HEK293 (cell line): ENCODE measurements at regions not wholly inside any gene's neighbourhood (a gene's known extent, or its start where the extent isn't known, plus 50 kb on each side); places are given as distances from the start of the nearest gene placed in this dataset.

ENCODE experiments used
- CTCF ChIA-PET: fragments of 350-600 bp; formaldehyde crosslinking; extraction: SDS; loops from one replicate; lab custom pipeline; 2021; ENCODE audit warnings: antibody characterized with exemption; lab: Yijun Ruan, JAX
- POLR2A ChIA-PET: fragments of 300-600 bp; formaldehyde crosslinking; extraction: SDS; loops from one replicate; lab custom pipeline; 2020; ENCODE audit warnings: antibody characterized with exemption, inconsistent platforms; lab: Yijun Ruan, JAX
- H3K27ac ChIP-seq: fragments of 200-500 bp; sonication (Bioruptor generic); 2 replicates; pipeline ENCODE4 v1.5.1; 2014; ENCODE audit warnings: low read depth, low read length, control low read depth, inconsistent platforms; ENCODE audit errors: extremely low read depth
- H3K36me3 ChIP-seq, 2 experiments: fragments of 200-500 bp in 1 of 2; sonication (Bioruptor generic) in 1 of 2; 1 replicate in 1 of 2; 2 replicates in 1 of 2; pipeline ENCODE4 v1.5.1; 2014 to 2017; ENCODE audit warnings: inconsistent platforms in 2 of 2, low read length in 2 of 2; ENCODE audit not compliant: control insufficient read depth in 2 of 2, insufficient read depth in 1 of 2
- H3K4me1 ChIP-seq: fragments of 200-500 bp; sonication (Bioruptor generic); 2 replicates; pipeline ENCODE4 v1.5.1; 2014; ENCODE audit warnings: mild to moderate bottlenecking, low read length, inconsistent platforms; ENCODE audit not compliant: control insufficient read depth, insufficient read depth
- H3K4me3 ChIP-seq: 2 replicates; pipeline ENCODE4 v1.5.1; 2011; ENCODE audit warnings: low read depth, mild to moderate bottlenecking, control low read depth, low read length, moderate library complexity
- H3K9me3 ChIP-seq: fragments of 200-500 bp; sonication (Bioruptor generic); 2 replicates; pipeline ENCODE4 v1.5.1; 2014; ENCODE audit warnings: low read depth, low read length, inconsistent platforms; ENCODE audit not compliant: control insufficient read depth, insufficient read depth
- SETDB1 ChIP-seq: IDR thresholded peaks from one replicate; pipeline ENCODE4 v1.6.1; 2017; ENCODE audit warnings: mild to moderate bottlenecking, low read length, moderate library complexity, mixed read lengths; ENCODE audit not compliant: insufficient read length
- SP2 ChIP-seq: fragments of 450-650 bp; formaldehyde crosslinking; IDR thresholded peaks from 2 replicates; pipeline ENCODE4 v1.5.1; 2016; ENCODE audit warnings: missing biosample characterization, missing genetic modification characterization
- ZBTB10 ChIP-seq: fragments of 450-650 bp; formaldehyde crosslinking; IDR thresholded peaks from 2 replicates; pipeline ENCODE4 v1.5.1; 2016; ENCODE audit warnings: missing biosample characterization, missing genetic modification characterization
- ZFHX2 ChIP-seq: fragments of 450-650 bp; formaldehyde crosslinking; conservative IDR thresholded peaks from 2 replicates; pipeline ENCODE4 v1.5.1; 2016; ENCODE audit warnings: missing biosample characterization, missing genetic modification characterization
- ZFP69B ChIP-seq: fragments of 450-650 bp; formaldehyde crosslinking; IDR thresholded peaks from 2 replicates; pipeline ENCODE4 v1.5.1; 2016; ENCODE audit warnings: missing biosample characterization, missing genetic modification characterization
- ZNF335 ChIP-seq: fragments of 450-650 bp; formaldehyde crosslinking; conservative IDR thresholded peaks from 2 replicates; pipeline ENCODE4 v1.5.1; 2016; ENCODE audit warnings: missing biosample characterization, missing genetic modification characterization
- ZNF394 ChIP-seq: fragments of 450-650 bp; formaldehyde crosslinking; IDR thresholded peaks from 2 replicates; pipeline ENCODE4 v1.5.1; 2016; ENCODE audit warnings: missing biosample characterization, missing genetic modification characterization, mild to moderate bottlenecking, moderate library complexity, borderline replicate concordance
- ZNF510 ChIP-seq: fragments of 450-650 bp; formaldehyde crosslinking; IDR thresholded peaks from 2 replicates; pipeline ENCODE4 v1.5.1; 2018; ENCODE audit warnings: mild to moderate bottlenecking, missing genetic modification characterization, missing biosample characterization; ENCODE audit not compliant: insufficient replicate concordance
- ZNF514 ChIP-seq: fragments of 450-650 bp; formaldehyde crosslinking; IDR thresholded peaks from 2 replicates; pipeline ENCODE4 v1.5.1; 2016; ENCODE audit warnings: missing biosample characterization, missing genetic modification characterization
- ZNF555 ChIP-seq: fragments of 450-650 bp; formaldehyde crosslinking; conservative IDR thresholded peaks from 2 replicates; pipeline ENCODE4 v1.5.1; 2017; ENCODE audit warnings: missing biosample characterization, mild to moderate bottlenecking, missing genetic modification characterization, inconsistent platforms
- ZNF571 ChIP-seq: fragments of 450-650 bp; formaldehyde crosslinking; IDR thresholded peaks from 2 replicates; pipeline ENCODE4 v1.5.0; 2017; ENCODE audit warnings: missing biosample characterization, missing genetic modification characterization
- ZNF629 ChIP-seq: fragments of 450-650 bp; formaldehyde crosslinking; IDR thresholded peaks from 2 replicates; pipeline ENCODE4 v1.5.1; 2017; ENCODE audit warnings: missing biosample characterization, missing genetic modification characterization
- ZNF660 ChIP-seq: fragments of 450-650 bp; IDR thresholded peaks from 2 replicates; pipeline ENCODE4 v1.5.1; 2018; ENCODE audit warnings: missing biosample characterization, mild to moderate bottlenecking, missing genetic modification characterization
- ZNF664 ChIP-seq: fragments of 450-650 bp; formaldehyde crosslinking; IDR thresholded peaks from 2 replicates; pipeline ENCODE4 v1.5.1; 2016; ENCODE audit warnings: missing biosample characterization, missing genetic modification characterization
- ZNF701 ChIP-seq: fragments of 450-650 bp; formaldehyde crosslinking; IDR thresholded peaks from 2 replicates; pipeline ENCODE4 v1.5.1; 2016; ENCODE audit warnings: missing biosample characterization, missing genetic modification characterization
- ZNF791 ChIP-seq: fragments of 450-650 bp; formaldehyde crosslinking; IDR thresholded peaks from 2 replicates; pipeline ENCODE4 v1.5.1; 2016; ENCODE audit warnings: missing biosample characterization, missing genetic modification characterization
- ZSCAN18 ChIP-seq: fragments of 450-650 bp; formaldehyde crosslinking; IDR thresholded peaks from 2 replicates; pipeline ENCODE4 v1.5.1; 2016; ENCODE audit warnings: missing biosample characterization, missing genetic modification characterization
- ZSCAN23 ChIP-seq: fragments of 450-650 bp; formaldehyde crosslinking; IDR thresholded peaks from 2 replicates; pipeline ENCODE4 v1.5.1; 2016; ENCODE audit warnings: missing biosample characterization, missing genetic modification characterization
- TF ChIP-seq, protein P1 (sequence below): fragments of 450-650 bp; formaldehyde crosslinking; IDR thresholded peaks from 2 replicates; pipeline ENCODE4 v1.5.1; 2016; ENCODE audit warnings: missing biosample characterization, missing genetic modification characterization
- TF ChIP-seq, protein P2 (sequence below): fragments of 450-650 bp; formaldehyde crosslinking; IDR thresholded peaks from 2 replicates; pipeline ENCODE4 v1.5.1; 2016; ENCODE audit warnings: missing biosample characterization, missing genetic modification characterization

- TF ChIP-seq ZFHX2 (tag by site-specific recombination), result 0 out of 2 replicates have a peak, but pooled peaks have one; percentile 8
- TF ChIP-seq, protein P1, sequence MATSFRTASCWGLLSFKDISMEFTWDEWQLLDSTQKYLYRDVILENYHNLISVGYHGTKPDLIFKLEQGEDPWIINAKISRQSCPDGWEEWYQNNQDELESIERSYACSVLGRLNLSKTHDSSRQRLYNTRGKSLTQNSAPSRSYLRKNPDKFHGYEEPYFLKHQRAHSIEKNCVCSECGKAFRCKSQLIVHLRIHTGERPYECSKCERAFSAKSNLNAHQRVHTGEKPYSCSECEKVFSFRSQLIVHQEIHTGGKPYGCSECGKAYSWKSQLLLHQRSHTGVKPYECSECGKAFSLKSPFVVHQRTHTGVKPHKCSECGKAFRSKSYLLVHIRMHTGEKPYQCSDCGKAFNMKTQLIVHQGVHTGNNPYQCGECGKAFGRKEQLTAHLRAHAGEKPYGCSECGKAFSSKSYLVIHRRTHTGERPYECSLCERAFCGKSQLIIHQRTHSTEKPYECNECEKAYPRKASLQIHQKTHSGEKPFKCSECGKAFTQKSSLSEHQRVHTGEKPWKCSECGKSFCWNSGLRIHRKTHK (tag by site-specific recombination), result no peak
- ChIA-PET POLR2A (no interaction called here), CTCF (no interaction called here)
- H3K27ac ChIP-seq, result no peak overlapping the region
- H3K4me1 ChIP-seq, result no peaks in the 10 kb centered on the region
- no peaks in the 10 kb centered on the region for H3K9me3 ChIP-seq
- H3K4me3 ChIP-seq, result no peak overlapping the region
- H3K36me3 ChIP-seq, result no peaks in the 10 kb centered on the region
Measured at GRCh38 chr2:215507836-215508235, 72.0 kb upstream of the FN1 start.

DNA sequence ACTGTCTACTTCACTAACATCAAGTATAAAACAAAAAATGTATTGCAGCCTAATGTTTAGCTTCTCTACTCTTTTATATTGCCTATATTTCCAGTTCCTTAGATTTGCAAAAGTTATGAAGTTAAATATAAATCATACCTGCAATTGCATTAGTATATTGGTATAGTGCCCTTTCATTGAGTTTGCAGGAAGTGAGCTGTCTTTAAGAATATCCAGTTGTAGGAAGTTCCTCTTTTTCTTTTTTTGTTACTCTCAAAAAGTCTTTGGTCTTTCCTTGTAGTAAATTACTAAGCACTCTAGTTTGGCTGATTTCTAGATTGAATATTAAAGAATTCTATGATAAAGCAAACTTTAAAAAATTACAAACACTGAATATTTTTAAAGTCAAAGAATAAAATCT is 71.3 kb upstream of the FN1 start:
- no peak overlapping the region for H3K27ac ChIP-seq
- ChIA-PET CTCF (interaction anchor here (0.8 kb wide), 1 partner anchor 9 kb away, joined by 3 read pairs; no protein-coding TSS in a partner anchor), POLR2A (no interaction called here)

DNA sequence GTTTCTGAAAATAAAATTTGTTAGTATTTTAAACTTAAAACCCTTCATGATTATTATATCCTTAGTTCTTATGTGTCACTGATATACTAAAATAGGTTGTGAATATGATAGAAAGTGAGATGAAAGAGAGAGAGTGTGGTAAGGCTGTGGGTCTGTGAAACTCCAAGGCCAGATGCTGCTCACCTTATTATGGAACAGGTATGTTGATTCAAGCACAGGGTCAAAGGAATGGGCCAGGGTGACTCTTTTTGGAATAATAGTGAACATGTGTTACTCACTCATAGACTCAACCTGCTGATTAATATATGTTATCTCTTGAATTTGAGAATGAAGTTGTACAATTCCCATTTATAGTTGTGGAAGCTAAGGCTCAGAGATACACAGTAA is 70.7 kb upstream of the FN1 start:
- Histone ChIP-seq H3K4me1 (no peaks in the 10 kb centered on the region), H3K27ac (no peak overlapping the region), H3K4me3 (no peak overlapping the region), H3K36me3 (no peaks in the 10 kb centered on the region), H3K9me3 (no peaks in the 10 kb centered on the region)
- ChIA-PET CTCF (interaction anchor here (0.7 to 0.8 kb wide), 2 partner anchors 8 to 14 kb away, joined by 3 read pairs; no protein-coding TSS in a partner anchor), POLR2A (interaction anchor here (0.6 kb wide), 1 partner anchor 100 kb away, joined by 3 read pairs; no protein-coding TSS in a partner anchor)
- TF ChIP-seq ZNF394 (tag by site-specific recombination), result no peak
- no peak for TF ChIP-seq ZNF701

More for the DNA sequence above, 71.3 kb upstream of the FN1 start:
- H3K36me3 ChIP-seq, result no peaks in the 10 kb centered on the region
- H3K4me1 ChIP-seq, result no peaks in the 10 kb centered on the region
- H3K9me3 ChIP-seq, result no peaks in the 10 kb centered on the region
- no peak for TF ChIP-seq ZBTB10
- TF ChIP-seq ZSCAN23 (tag by site-specific recombination), result no peak
- no peak for TF ChIP-seq ZSCAN18 (tag by site-specific recombination)
- TF ChIP-seq ZNF335 (tag by site-specific recombination), result no peak
- TF ChIP-seq ZNF660, result no peak
- TF ChIP-seq ZNF571 (tag by site-specific recombination), result no peak
- TF ChIP-seq ZNF664, result no peak
- no peak for TF ChIP-seq ZNF510 (tag by site-specific recombination)
- no peak for TF ChIP-seq ZNF555 (tag by site-specific recombination)
- TF ChIP-seq SP2 (tag by site-specific recombination), result no peak
- TF ChIP-seq ZFP69B (tag by site-specific recombination), result no peak
- no peak for TF ChIP-seq ZNF629 (tag by site-specific recombination)
- no peak for TF ChIP-seq ZNF791 (tag by site-specific recombination)
- TF ChIP-seq, protein P2, sequence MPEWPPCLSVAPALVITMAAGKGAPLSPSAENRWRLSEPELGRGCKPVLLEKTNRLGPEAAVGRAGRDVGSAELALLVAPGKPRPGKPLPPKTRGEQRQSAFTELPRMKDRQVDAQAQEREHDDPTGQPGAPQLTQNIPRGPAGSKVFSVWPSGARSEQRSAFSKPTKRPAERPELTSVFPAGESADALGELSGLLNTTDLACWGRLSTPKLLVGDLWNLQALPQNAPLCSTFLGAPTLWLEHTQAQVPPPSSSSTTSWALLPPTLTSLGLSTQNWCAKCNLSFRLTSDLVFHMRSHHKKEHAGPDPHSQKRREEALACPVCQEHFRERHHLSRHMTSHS (tag by site-specific recombination), result no peak
- no peak for TF ChIP-seq SETDB1
- no peak for TF ChIP-seq ZNF514
- TF ChIP-seq, all 188 proteins: peak for 0
- H3K4me3 ChIP-seq, result no peak overlapping the region
